ENCODE measurements at regions not wholly inside any gene's neighbourhood (a gene's known extent, or its start where the extent isn't known, plus 50 kb on each side); places are given as distances from the start of the nearest gene placed in this dataset.

GRCh38 chr10:47063858-47064257 lies 152.6 kb downstream of the PTPN20 start:
- H3K4me3 ChIP-seq (ENCODE audit: low read depth, low read length) = no peak overlapping the region
- no peak for DNase-seq (ENCODE audit: low read depth)
- TF ChIP-seq CTCF (IDR thresholded peaks at IDR 0.05; ENCODE audit: insufficient read depth, low read depth, low read length) = no peak

GRCh38 chr10:47065903-47066302 lies 154.7 kb downstream of the PTPN20 start:
- no peak overlapping the region for H3K4me3 ChIP-seq (ENCODE audit: low read depth, low read length)
- no peak for TF ChIP-seq CTCF (IDR thresholded peaks at IDR 0.05; ENCODE audit: insufficient read depth, low read depth, low read length)
- no peak for DNase-seq (ENCODE audit: low read depth)

GRCh38 chr10:47067949-47068940 lies 157.0 kb downstream of the PTPN20 start:
- H3K4me3 ChIP-seq (ENCODE audit: low read depth, low read length) = no peak overlapping the region
- no peak for DNase-seq (ENCODE audit: low read depth)
- TF ChIP-seq CTCF (IDR thresholded peaks at IDR 0.05; ENCODE audit: insufficient read depth, low read depth, low read length) = no peak

DNA sequence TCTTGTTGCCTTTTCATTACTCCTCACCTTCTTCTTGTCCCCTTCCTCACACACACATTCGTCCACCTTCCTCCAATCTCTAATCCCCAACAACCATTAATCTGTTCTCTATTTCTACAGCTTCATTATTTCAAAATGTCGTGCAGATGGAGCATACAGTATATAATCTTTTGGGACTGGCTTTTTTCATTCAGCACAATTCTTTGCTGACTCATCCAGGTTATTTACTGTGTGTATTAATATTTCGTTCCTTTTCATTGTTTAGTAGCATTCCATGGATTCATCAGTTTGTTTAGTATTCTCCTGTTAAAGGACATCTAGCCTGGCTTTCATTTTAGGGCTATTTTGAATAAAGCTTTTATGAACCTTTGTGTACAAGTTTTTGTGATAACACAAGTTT lies 159.3 kb downstream of the PTPN20 start:
- no peak for TF ChIP-seq CTCF (IDR thresholded peaks at IDR 0.05; ENCODE audit: insufficient read depth, low read depth, low read length)
- no peak for DNase-seq (ENCODE audit: low read depth)

DNA sequence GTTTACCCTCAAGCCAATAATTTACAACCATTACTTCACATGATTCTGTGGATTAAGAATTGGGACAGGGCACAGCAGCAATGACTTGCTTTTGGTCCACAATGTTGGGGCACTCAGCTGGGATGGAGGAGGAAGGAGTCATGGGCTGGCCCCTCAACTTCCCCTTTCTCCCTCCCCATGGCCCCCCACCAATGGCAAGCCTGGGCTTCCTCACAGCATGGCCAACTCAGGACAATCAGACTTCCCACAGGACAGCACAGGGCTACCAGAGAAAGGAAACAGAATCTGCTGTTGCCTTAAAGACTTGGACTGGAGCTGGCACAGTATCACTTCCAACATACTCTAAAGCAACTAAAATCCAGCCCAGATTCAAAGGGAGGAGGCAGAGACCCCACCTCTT lies 160.7 kb downstream of the PTPN20 start:
- DNase-seq (ENCODE audit: low read depth) = no peak
- H3K4me3 ChIP-seq (ENCODE audit: low read depth, low read length) = no peak overlapping the region
- TF ChIP-seq CTCF (IDR thresholded peaks at IDR 0.05; ENCODE audit: insufficient read depth, low read depth, low read length) = no peak

More for the DNA sequence above, 159.3 kb downstream of the PTPN20 start:
- H3K4me3 ChIP-seq (ENCODE audit: low read depth, low read length) = no peak overlapping the region

DNA sequence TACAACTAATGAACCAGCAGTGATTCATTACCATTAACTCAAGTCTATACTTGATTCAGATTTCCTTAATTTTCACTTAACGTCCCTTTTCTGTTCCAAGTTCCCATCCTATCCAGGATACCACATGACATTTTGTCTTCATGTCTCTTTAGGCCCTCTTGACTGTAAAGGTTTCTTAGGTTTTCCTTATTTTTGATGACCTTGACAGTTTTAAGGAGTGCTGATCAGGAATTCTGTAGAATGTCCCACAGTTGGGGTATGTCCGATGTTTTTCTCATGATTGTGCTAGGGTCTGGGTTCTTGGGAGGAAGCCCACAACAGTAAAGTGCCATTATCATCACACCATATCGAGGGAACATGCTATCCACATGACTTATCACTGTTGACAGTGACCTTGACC lies 162.7 kb downstream of the PTPN20 start:
- DNase-seq (ENCODE audit: low read depth) = no peak
- TF ChIP-seq CTCF (IDR thresholded peaks at IDR 0.05; ENCODE audit: insufficient read depth, low read depth, low read length) = no peak

More for the DNA sequence above, 162.7 kb downstream of the PTPN20 start:
- H3K4me3 ChIP-seq (ENCODE audit: low read depth, low read length) = no peak overlapping the region

Measured in fibroblast of villous mesenchyme (primary cell).